SH-SY5Y (cell line): ENCODE measurements at regions not wholly inside any gene's neighbourhood (a gene's known extent, or its start where the extent isn't known, plus 50 kb on each side); places are given as distances from the start of the nearest gene placed in this dataset.

Experiments used
- GATA2 ChIP-seq: IDR thresholded peaks from 2 replicates; pipeline ENCODE4 v1.6.1; 2011; ENCODE audit warnings: mild to moderate bottlenecking, low read depth, low read length
- GATA3 ChIP-seq: IDR thresholded peaks from 2 replicates; pipeline ENCODE4 v1.6.1; 2011; ENCODE audit warnings: low read depth, mild to moderate bottlenecking, low read length, moderate library complexity

DNA sequence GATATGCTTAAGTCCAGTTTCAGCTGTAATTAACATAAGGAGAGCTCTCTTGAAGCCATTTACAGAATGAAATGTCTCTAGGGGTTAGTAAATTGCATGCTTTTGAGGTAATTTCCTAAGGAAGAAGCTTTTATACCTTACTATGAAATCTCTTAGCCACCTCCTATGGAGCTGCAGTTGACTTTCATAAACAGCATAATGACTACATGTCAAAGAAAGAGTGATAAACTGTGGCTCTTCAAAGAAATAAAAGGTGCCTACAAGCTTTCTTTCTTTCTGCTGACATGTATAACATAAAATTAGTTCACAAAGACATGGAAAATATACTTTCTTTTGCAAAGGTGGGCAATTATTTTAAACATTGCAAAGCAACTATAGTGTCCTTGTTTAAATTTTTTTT, 90.8 kb downstream of the TMEM167A start:
- TF ChIP-seq GATA2: no peak
- TF ChIP-seq GATA3: no peak
